ENCODE measurements at regions not wholly inside any gene's neighbourhood (a gene's known extent, or its start where the extent isn't known, plus 50 kb on each side); places are given as distances from the start of the nearest gene placed in this dataset.
"Not testable (repeated sequence)": the region's sequence is repeated elsewhere in the genome, so short reads cannot be mapped to it uniquely, and the experiment has no call there.

- no peak for DNase-seq
Measured at GRCh38 chr10:117601716-117602115, 59.2 kb downstream of the EMX2 start.

GRCh38 chr10:117603081-117603480, 60.5 kb downstream of the EMX2 start:
- DNase-seq, result no peak

- no peak for DNase-seq
Measured at GRCh38 chr10:117603726-117604125, 61.2 kb downstream of the EMX2 start.

- no peak for DNase-seq
Measured at GRCh38 chr10:117609095-117609795, 66.7 kb downstream of the EMX2 start.

- no peak for DNase-seq
Measured at GRCh38 chr10:117609796-117610170, 67.2 kb downstream of the EMX2 start.

- no peak for DNase-seq
Measured at GRCh38 chr10:117610321-117610720, 67.8 kb downstream of the EMX2 start.

- DNase-seq, result no peak
Measured at GRCh38 chr10:117612113-117612512, 69.6 kb downstream of the EMX2 start.

GRCh38 chr10:117615649-117616048, 73.1 kb downstream of the EMX2 start:
- DNase-seq, result no peak

GRCh38 chr10:117616179-117616578, 73.6 kb downstream of the EMX2 start:
- no peak for DNase-seq

GRCh38 chr10:117617086-117617485, 74.5 kb downstream of the EMX2 start:
- DNase-seq, result no peak

GRCh38 chr10:117617659-117618058, 75.1 kb downstream of the EMX2 start:
- DNase-seq, result no peak

GRCh38 chr10:117619223-117619622, 76.7 kb downstream of the EMX2 start:
- no peak for DNase-seq

- DNase-seq, result no peak
Measured at GRCh38 chr10:117619707-117620405, 77.3 kb downstream of the EMX2 start.

- no peak for DNase-seq
Measured at GRCh38 chr10:117621196-117621595, 78.7 kb downstream of the EMX2 start.

GRCh38 chr10:117621795-117622420, 79.4 kb downstream of the EMX2 start:
- no peak for DNase-seq

GRCh38 chr10:117622471-117623184, 80.1 kb downstream of the EMX2 start:
- no peak for DNase-seq

GRCh38 chr10:117626228-117626627, 83.7 kb downstream of the EMX2 start:
- no peak for DNase-seq

- DNase-seq, result no peak
Measured at GRCh38 chr10:117627561-117627960, 85.0 kb downstream of the EMX2 start.

- DNase-seq, result not testable (repeated sequence)
Measured at GRCh38 chr10:117629717-117630116, 87.2 kb downstream of the EMX2 start.

GRCh38 chr10:117631276-117632145, 89.0 kb downstream of the EMX2 start:
- no peak for DNase-seq

- no peak for DNase-seq
Measured at GRCh38 chr10:117632406-117632805, 89.9 kb downstream of the EMX2 start.

- DNase-seq, result no peak
Measured at GRCh38 chr10:117635826-117636225, 93.3 kb downstream of the EMX2 start.

GRCh38 chr10:117638200-117638599, 95.7 kb downstream of the EMX2 start:
- no peak for DNase-seq

Measured in NCI-H82 (cell line).